Stimulated activated effector memory CD8-positive, alpha-beta T cell treated with anti-CD3 and anti-CD28 coated beads, Interleukin-12 subunit alpha, Interleukin-12 subunit beta, amount 100 ng/mL, for 72 hours (primary cell): ENCODE measurements at regions not wholly inside any gene's neighbourhood (a gene's known extent, or its start where the extent isn't known, plus 50 kb on each side); places are given as distances from the start of the nearest gene placed in this dataset.
"Not testable (repeated sequence)": the region's sequence is repeated elsewhere in the genome, so short reads cannot be mapped to it uniquely, and the experiment has no call there.

Experiments
- ATAC-seq: fragments of 150-1000 bp; cut with Tn5 transposase; 2 replicates; pipeline ENCODE4 v1.10.0; 2021
- DNase-seq, 2 donors: peaks; one replicate each; pipeline ENCODE4 v3.0.0; 2021 to 2022; ENCODE audit warnings: low spot score in 2 of 2
- H3K27ac Mint-ChIP-seq: one replicate; pipeline ENCODE4 v1.8.0; 2022; ENCODE audit warnings: mild to moderate bottlenecking, mixed read lengths
- H3K36me3 Mint-ChIP-seq: one replicate; pipeline ENCODE4 v1.8.0; 2022; ENCODE audit warnings: mild to moderate bottlenecking, mixed read lengths
- H3K4me1 Mint-ChIP-seq: one replicate; pipeline ENCODE4 v1.8.0; 2022; ENCODE audit warnings: mixed read lengths
- H3K4me3 Mint-ChIP-seq: one replicate; pipeline ENCODE4 v1.8.0; 2022; ENCODE audit warnings: mild to moderate bottlenecking, mixed read lengths
- H3K9me3 Mint-ChIP-seq: one replicate; pipeline ENCODE4 v1.8.0; 2022; ENCODE audit warnings: mixed read lengths

DNA sequence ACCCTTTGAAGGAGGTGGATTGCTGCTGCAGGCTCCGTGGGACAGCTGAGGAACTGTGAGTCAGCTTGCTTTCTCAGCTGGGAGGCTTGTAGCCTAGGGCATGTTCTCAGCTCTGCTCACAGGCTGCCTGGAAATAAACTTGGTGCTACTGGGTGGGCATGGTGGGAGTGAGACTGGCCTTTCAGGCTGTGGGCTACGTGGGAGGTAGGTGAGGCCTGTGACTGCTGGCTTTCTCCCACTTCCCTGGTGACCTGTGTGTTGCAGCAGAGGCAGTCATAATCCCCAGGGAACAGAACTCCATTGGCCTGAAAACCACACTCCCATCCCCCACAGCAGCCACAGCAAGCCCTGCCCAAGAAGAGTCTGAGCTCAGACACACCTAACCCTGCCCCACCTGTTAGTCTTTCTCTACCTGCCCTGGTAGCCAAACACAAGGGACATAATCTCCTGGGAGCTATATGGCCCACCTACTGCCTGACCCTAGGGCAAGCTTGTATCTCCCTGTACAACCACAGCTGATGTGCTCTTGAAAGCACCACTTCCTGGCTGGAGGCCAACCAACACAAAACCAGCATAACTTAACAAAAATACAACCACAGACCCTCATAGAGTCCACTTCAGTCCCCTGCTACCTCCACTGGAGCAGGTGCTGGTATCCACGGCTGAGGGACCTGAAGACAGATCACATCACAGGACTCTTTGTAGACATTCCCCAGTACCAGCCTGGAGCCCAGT lies 236.5 kb downstream of the SQOR start:
- Mint-ChIP-seq H3K36me3 (no peaks in the 10 kb centered on the region), H3K4me3 (no peak overlapping the region), H3K4me1 (no peaks in the 10 kb centered on the region), H3K9me3 (peaks cover 6% of the 10 kb centered on the region), H3K27ac (no peak overlapping the region)
- DNase-seq (no peak), ATAC-seq (no peak)

DNA sequence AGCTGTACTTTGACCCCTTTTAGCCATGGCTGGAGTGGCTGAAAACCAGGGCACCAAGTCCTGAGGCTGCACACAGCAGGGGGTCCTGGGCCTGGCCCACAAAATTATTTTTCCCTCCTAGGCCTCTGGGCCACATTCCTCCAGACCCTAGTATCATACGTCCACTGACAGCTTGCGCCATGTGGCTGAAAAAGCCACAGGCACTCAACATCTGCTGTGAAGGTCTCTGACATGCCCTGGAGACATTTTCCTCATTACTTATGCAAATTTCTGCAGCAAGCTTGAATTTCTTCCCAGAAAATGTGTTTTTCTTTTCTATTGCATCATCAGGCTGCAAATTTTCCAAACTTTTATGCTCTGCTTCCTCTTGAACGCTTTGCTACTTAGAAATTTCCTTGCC lies 239.0 kb downstream of the SQOR start:
- no peaks in the 10 kb centered on the region for H3K36me3 Mint-ChIP-seq
- no peak overlapping the region for H3K27ac Mint-ChIP-seq
- H3K9me3 Mint-ChIP-seq, result peaks cover 15% of the 10 kb centered on the region
- H3K4me3 Mint-ChIP-seq, result no peak overlapping the region
- ATAC-seq (no peak), DNase-seq (no peak)
- no peaks in the 10 kb centered on the region for H3K4me1 Mint-ChIP-seq

- H3K36me3 Mint-ChIP-seq, H3K27ac Mint-ChIP-seq, ATAC-seq, DNase-seq, H3K4me3 Mint-ChIP-seq, H3K4me1 Mint-ChIP-seq: not testable (repeated sequence)
- peaks cover 15% of the 10 kb centered on the region for H3K9me3 Mint-ChIP-seq
These were observed 239.7 kb downstream of the SQOR start for GRCh38 chr15:45874566-45874965.

DNA sequence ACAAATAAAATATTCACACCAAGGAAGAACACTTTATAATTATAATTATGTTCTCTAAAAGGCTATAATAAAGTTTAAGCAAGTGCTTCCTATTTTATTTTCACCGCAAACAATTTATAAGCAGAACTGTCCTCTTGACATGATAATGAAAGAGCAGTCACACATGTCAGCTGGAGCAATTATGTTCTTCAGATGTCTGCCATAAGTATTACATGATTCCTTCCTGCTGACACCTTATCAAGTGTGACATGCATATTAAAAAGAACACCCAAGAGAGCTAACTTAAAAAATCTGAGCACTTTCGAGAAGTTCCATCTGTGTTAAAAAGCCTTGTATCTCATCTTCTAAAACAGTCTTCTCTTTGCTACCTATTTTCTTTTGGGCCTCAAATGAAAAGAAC lies 249.5 kb downstream of the SQOR start:
- no peaks in the 10 kb centered on the region for H3K36me3 Mint-ChIP-seq
- peaks cover 7% of the 10 kb centered on the region for H3K9me3 Mint-ChIP-seq

DNA sequence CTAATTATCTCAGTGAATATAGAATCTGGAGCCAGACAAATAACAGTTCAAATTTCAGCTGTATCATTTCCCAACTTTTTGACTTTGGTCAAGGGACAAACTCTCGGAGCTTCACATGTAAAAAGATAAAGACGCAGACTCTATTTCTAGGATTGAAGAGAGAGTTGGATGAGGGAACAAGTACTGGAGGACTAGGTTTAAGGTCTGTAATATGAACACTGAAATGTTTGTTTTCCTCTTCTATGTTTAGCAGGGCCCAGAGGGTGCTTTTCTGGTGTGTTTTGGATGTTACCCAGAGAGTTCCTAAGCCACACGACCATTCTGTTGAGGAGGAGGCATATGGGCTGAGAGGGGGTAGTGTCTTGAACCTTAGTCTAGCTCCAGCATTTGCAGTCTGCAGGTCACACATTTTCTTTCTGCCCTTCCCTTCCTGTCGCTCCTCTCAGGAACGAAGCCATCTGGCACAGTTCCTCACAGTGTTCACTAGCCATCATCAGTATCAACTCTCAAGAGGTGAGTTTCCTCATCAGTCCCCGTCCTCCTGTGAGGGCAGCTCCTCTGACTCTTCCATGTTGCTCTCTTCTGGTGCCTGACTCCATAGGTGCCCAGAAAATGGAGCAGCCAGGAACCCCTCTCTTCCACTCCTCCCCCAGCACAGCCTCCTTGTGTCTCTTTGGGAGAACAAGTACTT lies 250.1 kb downstream of the SQOR start:
- no peak for ATAC-seq
- no peak for DNase-seq
- Mint-ChIP-seq H3K27ac (no peak overlapping the region), H3K36me3 (no peaks in the 10 kb centered on the region), H3K4me3 (no peak overlapping the region), H3K9me3 (peaks cover 7% of the 10 kb centered on the region), H3K4me1 (no peaks in the 10 kb centered on the region)

More for the DNA sequence above, 249.5 kb downstream of the SQOR start:
- no peak overlapping the region for H3K27ac Mint-ChIP-seq
- no peak for ATAC-seq
- no peak for DNase-seq
- H3K4me1 Mint-ChIP-seq, result no peaks in the 10 kb centered on the region
- no peak overlapping the region for H3K4me3 Mint-ChIP-seq

DNA sequence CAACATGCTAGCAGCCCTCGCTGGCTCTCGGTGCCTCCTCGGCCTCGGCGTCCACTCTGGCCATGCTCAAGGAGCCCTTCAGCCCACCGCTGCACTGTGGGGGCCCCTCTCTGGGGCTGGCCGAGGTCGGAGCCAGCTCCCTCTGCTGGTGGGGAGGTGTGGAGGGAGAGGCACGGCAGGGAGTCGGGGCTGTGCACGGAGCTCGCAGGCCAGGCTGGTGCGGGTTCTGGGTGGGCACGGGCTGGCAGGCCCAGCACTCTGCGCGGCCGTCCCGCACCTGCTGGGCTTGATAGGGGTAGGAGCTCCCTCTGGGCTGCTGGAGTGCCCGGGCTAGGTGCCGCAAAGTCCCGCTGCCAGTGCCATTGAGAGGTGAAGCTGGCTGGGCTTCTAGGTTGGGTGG lies 251.0 kb downstream of the SQOR start:
- ATAC-seq (no peak), DNase-seq (no peak)
- no peaks in the 10 kb centered on the region for H3K36me3 Mint-ChIP-seq
- H3K27ac Mint-ChIP-seq, result no peak overlapping the region
- no peaks in the 10 kb centered on the region for H3K4me1 Mint-ChIP-seq
- H3K9me3 Mint-ChIP-seq, result peaks cover 7% of the 10 kb centered on the region
- H3K4me3 Mint-ChIP-seq, result no peak overlapping the region

DNA sequence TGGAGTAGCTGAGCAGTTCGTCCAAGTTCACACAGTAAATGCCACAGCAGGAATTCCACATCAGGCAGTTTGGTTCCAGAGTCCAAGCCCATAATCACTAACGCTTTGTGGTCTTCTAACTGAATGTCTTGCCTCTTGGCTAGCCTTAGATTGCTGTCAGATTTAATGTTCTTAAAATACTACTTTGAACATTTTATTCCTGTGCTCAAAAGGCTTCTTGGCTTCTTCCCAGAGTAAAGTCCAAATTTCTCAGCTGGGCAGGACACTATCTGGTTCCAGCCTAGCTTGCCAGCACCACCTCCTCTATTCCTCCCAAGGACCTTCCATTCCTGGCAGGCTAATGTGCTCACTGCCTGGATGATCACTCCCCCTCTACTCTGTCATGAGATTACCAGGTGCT lies 256.9 kb downstream of the SQOR start:
- Mint-ChIP-seq H3K4me1 (no peaks in the 10 kb centered on the region), H3K27ac (no peak overlapping the region), H3K9me3 (peaks cover 3% of the 10 kb centered on the region), H3K4me3 (no peak overlapping the region), H3K36me3 (no peaks in the 10 kb centered on the region)
- ATAC-seq (no peak), DNase-seq (no peak)

- Mint-ChIP-seq H3K27ac (no peak overlapping the region), H3K36me3 (no peaks in the 10 kb centered on the region), H3K9me3 (peaks cover under 1% of the 10 kb centered on the region), H3K4me1 (no peaks in the 10 kb centered on the region), H3K4me3 (no peak overlapping the region)
- DNase-seq, result no peak
- no peak for ATAC-seq
These were observed 257.4 kb downstream of the SQOR start for GRCh38 chr15:45892182-45892581.

- Mint-ChIP-seq H3K36me3 (no peaks in the 10 kb centered on the region), H3K4me1 (no peaks in the 10 kb centered on the region), H3K9me3 (peaks cover 6% of the 10 kb centered on the region), H3K27ac (no peak overlapping the region), H3K4me3 (no peak overlapping the region)
- DNase-seq (no peak), ATAC-seq (no peak)
These were observed 268.5 kb downstream of the SQOR start for GRCh38 chr15:45903283-45903682.

DNA sequence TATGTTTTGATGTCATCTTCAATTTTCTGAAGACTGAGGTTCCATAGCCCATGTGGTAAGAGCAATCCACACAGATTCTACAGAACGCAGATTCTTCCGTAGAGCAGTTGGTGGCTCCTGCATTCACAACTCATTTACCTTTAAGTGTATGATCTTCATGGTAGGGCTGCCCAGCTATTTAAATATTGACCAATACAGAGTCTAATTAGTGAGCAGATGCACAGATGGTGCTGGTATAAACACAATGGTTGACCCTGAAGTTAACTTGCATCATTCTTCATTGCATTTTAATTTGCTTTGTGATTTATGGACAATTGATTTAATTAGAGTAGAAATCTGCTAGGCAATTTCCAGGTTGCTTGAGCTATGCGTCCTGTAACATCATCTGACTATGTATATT lies 269.2 kb downstream of the SQOR start:
- ATAC-seq, result no peak
- peaks cover 10% of the 10 kb centered on the region for H3K9me3 Mint-ChIP-seq
- no peak overlapping the region for H3K4me3 Mint-ChIP-seq
- H3K4me1 Mint-ChIP-seq, result no peaks in the 10 kb centered on the region
- DNase-seq, result no peak
- no peaks in the 10 kb centered on the region for H3K36me3 Mint-ChIP-seq
- H3K27ac Mint-ChIP-seq, result no peak overlapping the region

GRCh38 chr15:45906230-45906629 lies 271.4 kb downstream of the SQOR start:
- DNase-seq (no peak), ATAC-seq (no peak)
- Mint-ChIP-seq H3K36me3 (no peaks in the 10 kb centered on the region), H3K4me3 (no peak overlapping the region), H3K9me3 (peaks cover 10% of the 10 kb centered on the region), H3K4me1 (no peaks in the 10 kb centered on the region), H3K27ac (no peak overlapping the region)

DNA sequence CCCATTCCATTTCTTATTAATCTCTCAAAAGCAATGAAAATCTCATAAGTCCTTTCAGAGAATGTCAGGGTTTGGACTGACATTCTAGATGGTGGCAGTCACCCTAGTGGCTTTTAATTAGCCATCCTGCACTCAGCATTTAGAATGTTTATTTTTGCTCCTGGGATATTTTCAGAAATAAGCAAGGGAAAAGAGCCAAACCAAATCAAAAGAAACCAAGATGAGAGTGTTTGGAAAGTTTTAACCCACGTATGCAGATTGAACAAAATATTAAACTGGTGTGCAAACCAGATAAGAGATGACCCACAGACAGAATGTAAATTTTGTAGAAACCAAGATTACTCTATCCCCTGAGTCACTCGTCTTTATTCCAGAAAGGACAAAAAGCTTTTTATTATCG lies 275.8 kb downstream of the SQOR start:
- H3K9me3 Mint-ChIP-seq, result peaks cover 10% of the 10 kb centered on the region
- H3K36me3 Mint-ChIP-seq, result no peaks in the 10 kb centered on the region
- H3K4me1 Mint-ChIP-seq, result no peaks in the 10 kb centered on the region
- ATAC-seq (no peak), DNase-seq (no peak)
- no peak overlapping the region for H3K27ac Mint-ChIP-seq
- no peak overlapping the region for H3K4me3 Mint-ChIP-seq

- ATAC-seq, result no peak
- no peaks in the 10 kb centered on the region for H3K36me3 Mint-ChIP-seq
- H3K4me3 Mint-ChIP-seq, result no peak overlapping the region
These were observed 278.6 kb downstream of the SQOR start for GRCh38 chr15:45913451-45913850.

GRCh38 chr15:45914425-45914824 lies 279.6 kb downstream of the SQOR start:
- no peaks in the 10 kb centered on the region for H3K36me3 Mint-ChIP-seq
- no peak for ATAC-seq
- H3K4me1 Mint-ChIP-seq, result no peaks in the 10 kb centered on the region
- H3K27ac Mint-ChIP-seq, result no peak overlapping the region
- peaks cover 9% of the 10 kb centered on the region for H3K9me3 Mint-ChIP-seq
- DNase-seq, result no peak
- H3K4me3 Mint-ChIP-seq, result no peak overlapping the region

More at GRCh38 chr15:45913451-45913850, 278.6 kb downstream of the SQOR start:
- DNase-seq, result no peak
- H3K4me1 Mint-ChIP-seq, result no peaks in the 10 kb centered on the region
- peaks cover 11% of the 10 kb centered on the region for H3K9me3 Mint-ChIP-seq
- H3K27ac Mint-ChIP-seq, result no peak overlapping the region

DNA sequence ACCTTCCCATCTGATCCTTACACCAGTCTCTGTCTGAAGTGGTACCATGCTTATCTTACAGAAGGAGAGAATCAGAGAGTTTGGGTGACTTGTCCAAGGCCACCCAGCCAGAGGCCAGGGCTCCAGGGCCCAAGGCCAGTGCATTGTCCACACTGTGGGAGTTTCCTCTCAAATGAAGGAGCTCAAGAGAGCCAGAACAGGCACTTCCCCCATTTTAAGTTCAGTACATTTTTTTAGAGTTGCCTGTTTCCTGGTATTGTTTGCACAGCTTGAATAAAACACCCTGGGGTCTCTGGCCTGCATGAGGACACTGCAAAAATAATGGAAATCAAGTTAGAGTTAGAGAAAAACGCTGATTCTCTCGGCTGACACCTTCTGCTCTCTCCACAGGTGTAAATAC lies 284.0 kb downstream of the SQOR start:
- Mint-ChIP-seq H3K36me3 (no peaks in the 10 kb centered on the region), H3K4me3 (no peak overlapping the region), H3K27ac (no peak overlapping the region), H3K4me1 (no peaks in the 10 kb centered on the region), H3K9me3 (peaks cover 10% of the 10 kb centered on the region)
- DNase-seq (no peak), ATAC-seq (no peak)

- no peak for ATAC-seq
- DNase-seq, result no peak
- H3K27ac Mint-ChIP-seq, result no peak overlapping the region
- H3K4me1 Mint-ChIP-seq, result no peaks in the 10 kb centered on the region
- no peaks in the 10 kb centered on the region for H3K36me3 Mint-ChIP-seq
- peaks cover 10% of the 10 kb centered on the region for H3K9me3 Mint-ChIP-seq
- H3K4me3 Mint-ChIP-seq, result no peak overlapping the region
These were observed 285.0 kb downstream of the SQOR start for GRCh38 chr15:45919806-45920205.
